ENCODE measurements at regions not wholly inside any gene's neighbourhood (a gene's known extent, or its start where the extent isn't known, plus 50 kb on each side); places are given as distances from the start of the nearest gene placed in this dataset.

GRCh38 chr17:71989117-71989516 lies 131.7 kb upstream of the SOX9 start:
- TF ChIP-seq CTCF (conservative IDR thresholded peaks at IDR 0.05; ENCODE audit: low read depth in 2 of 2) (no peak), ZNF462 (CRISPR knock-in tag; IDR thresholded peaks at IDR 0.05) (no peak), CREB1 (CRISPR knock-in tag; IDR thresholded peaks at IDR 0.05; ENCODE audit: low read depth) (no peak), EZH2 (IDR thresholded peaks at IDR 0.05; ENCODE audit: low read depth, unreplicated experiment) (no peak), EZH2phosphoT487 (IDR thresholded peaks at IDR 0.05; ENCODE audit: unreplicated experiment) (no peak), JUNB (IDR thresholded peaks at IDR 0.05; ENCODE audit: unreplicated experiment) (no peak), POLR2AphosphoS5 (IDR thresholded peaks at IDR 0.05; ENCODE audit: low read depth) (no peak), ZNF114 (CRISPR knock-in tag; IDR thresholded peaks at IDR 0.05) (no peak)
- TF ChIP-seq, protein P1, sequence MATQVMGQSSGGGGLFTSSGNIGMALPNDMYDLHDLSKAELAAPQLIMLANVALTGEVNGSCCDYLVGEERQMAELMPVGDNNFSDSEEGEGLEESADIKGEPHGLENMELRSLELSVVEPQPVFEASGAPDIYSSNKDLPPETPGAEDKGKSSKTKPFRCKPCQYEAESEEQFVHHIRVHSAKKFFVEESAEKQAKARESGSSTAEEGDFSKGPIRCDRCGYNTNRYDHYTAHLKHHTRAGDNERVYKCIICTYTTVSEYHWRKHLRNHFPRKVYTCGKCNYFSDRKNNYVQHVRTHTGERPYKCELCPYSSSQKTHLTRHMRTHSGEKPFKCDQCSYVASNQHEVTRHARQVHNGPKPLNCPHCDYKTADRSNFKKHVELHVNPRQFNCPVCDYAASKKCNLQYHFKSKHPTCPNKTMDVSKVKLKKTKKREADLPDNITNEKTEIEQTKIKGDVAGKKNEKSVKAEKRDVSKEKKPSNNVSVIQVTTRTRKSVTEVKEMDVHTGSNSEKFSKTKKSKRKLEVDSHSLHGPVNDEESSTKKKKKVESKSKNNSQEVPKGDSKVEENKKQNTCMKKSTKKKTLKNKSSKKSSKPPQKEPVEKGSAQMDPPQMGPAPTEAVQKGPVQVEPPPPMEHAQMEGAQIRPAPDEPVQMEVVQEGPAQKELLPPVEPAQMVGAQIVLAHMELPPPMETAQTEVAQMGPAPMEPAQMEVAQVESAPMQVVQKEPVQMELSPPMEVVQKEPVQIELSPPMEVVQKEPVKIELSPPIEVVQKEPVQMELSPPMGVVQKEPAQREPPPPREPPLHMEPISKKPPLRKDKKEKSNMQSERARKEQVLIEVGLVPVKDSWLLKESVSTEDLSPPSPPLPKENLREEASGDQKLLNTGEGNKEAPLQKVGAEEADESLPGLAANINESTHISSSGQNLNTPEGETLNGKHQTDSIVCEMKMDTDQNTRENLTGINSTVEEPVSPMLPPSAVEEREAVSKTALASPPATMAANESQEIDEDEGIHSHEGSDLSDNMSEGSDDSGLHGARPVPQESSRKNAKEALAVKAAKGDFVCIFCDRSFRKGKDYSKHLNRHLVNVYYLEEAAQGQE (IDR thresholded peaks at IDR 0.05; ENCODE audit: unreplicated experiment) = no peak
- TF ChIP-seq, protein P2, sequence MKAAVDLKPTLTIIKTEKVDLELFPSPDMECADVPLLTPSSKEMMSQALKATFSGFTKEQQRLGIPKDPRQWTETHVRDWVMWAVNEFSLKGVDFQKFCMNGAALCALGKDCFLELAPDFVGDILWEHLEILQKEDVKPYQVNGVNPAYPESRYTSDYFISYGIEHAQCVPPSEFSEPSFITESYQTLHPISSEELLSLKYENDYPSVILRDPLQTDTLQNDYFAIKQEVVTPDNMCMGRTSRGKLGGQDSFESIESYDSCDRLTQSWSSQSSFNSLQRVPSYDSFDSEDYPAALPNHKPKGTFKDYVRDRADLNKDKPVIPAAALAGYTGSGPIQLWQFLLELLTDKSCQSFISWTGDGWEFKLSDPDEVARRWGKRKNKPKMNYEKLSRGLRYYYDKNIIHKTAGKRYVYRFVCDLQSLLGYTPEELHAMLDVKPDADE (IDR thresholded peaks at IDR 0.05) = no peak

Measured in GM23338 (cell line).